Breast epithelium (tissue), 4 donors: ENCODE measurements at regions not wholly inside any gene's neighbourhood (a gene's known extent, or its start where the extent isn't known, plus 50 kb on each side); places are given as distances from the start of the nearest gene placed in this dataset.

Experiments
- DNase-seq, 2 donors: peaks; one replicate each; pipeline ENCODE4 v3.0.0-alpha.2; 2019; ENCODE audit warnings: low spot score in 2 of 2
- H3K27ac ChIP-seq, 2 donors: fragments of 200-600 bp; sonication (generic) in 1 of 2; one replicate each; pipeline ENCODE4 v1.5.1; 2016 to 2019; ENCODE audit warnings: mild to moderate bottlenecking in 1 of 2
- H3K27me3 ChIP-seq, 2 donors: fragments of 200-600 bp; sonication (generic) in 1 of 2; one replicate each; pipeline versions ENCODE4 v1.5.1 to v1.6.0; 2017 to 2019; ENCODE audit warnings: control low read depth in 1 of 2, mild to moderate bottlenecking in 1 of 2
- H3K36me3 ChIP-seq: fragments of 200-600 bp; one replicate; pipeline ENCODE4 v1.5.1; 2019
- H3K4me1 ChIP-seq, 2 donors: fragments of 200-600 bp; sonication (generic); one replicate each; pipeline ENCODE4 v1.5.1; 2016 to 2019; ENCODE audit warnings: control low read depth in 1 of 2
- H3K4me3 ChIP-seq, 3 donors: fragments of 200-600 bp; sonication (generic); 1 replicate in 2 of 3; 2 replicates in 1 of 3; pipeline ENCODE4 v1.5.1; 2016 to 2019; ENCODE audit warnings: mild to moderate bottlenecking in 3 of 3, moderate library complexity in 2 of 3
- H3K9me3 ChIP-seq, 2 donors: fragments of 200-600 bp; sonication (generic) in 1 of 2; one replicate each; pipeline ENCODE4 v1.5.1; 2016 to 2019; ENCODE audit warnings: control low read depth in 1 of 2
- CTCF ChIP-seq, 3 donors: fragments of 450-650 bp; IDR thresholded peaks; one replicate each; pipeline ENCODE4 v1.5.1; 2016 to 2017; ENCODE audit warnings: antibody characterized with exemption in 3 of 3, mild to moderate bottlenecking in 3 of 3, moderate library complexity in 3 of 3
- POLR2A ChIP-seq: fragments of 450-650 bp; IDR thresholded peaks from one replicate; pipeline ENCODE4 v1.6.1; 2016; ENCODE audit warnings: antibody characterized with exemption, mild to moderate bottlenecking, moderate library complexity
- POLR2AphosphoS5 ChIP-seq, 3 donors: sonication (generic); formaldehyde crosslinking; IDR thresholded peaks; one replicate each; pipeline ENCODE4 v1.6.1; 2017; ENCODE audit warnings: antibody characterized with exemption in 3 of 3
- intact Hi-C: fragments of 100-400 bp; cut with DNase I; formaldehyde crosslinking; loops from one replicate; pipeline ENCODE4 v1.15.1; 2023; ENCODE audit warnings: low total_unique reads

GRCh38 chr2:206845877-206846276 lies 80.5 kb downstream of the FASTKD2 start:
- TF ChIP-seq POLR2AphosphoS5 (IDR thresholded peaks at IDR 0.05) (no peak), CTCF (IDR thresholded peaks at IDR 0.05) (no peak), POLR2A (no peak)
- no peak overlapping the region for H3K27ac ChIP-seq
- H3K4me3 ChIP-seq = no peak overlapping the region
- H3K27me3 ChIP-seq = no peaks in the 10 kb centered on the region
- intact Hi-C loops = no loop called here
- H3K4me1 ChIP-seq = no peaks in the 10 kb centered on the region
- H3K36me3 ChIP-seq = no peaks in the 10 kb centered on the region
- no peaks in the 10 kb centered on the region for H3K9me3 ChIP-seq
- DNase-seq = no peak

GRCh38 chr2:206846331-206846730 lies 80.9 kb downstream of the FASTKD2 start:
- TF ChIP-seq POLR2AphosphoS5 (IDR thresholded peaks at IDR 0.05) (no peak), POLR2A (no peak), CTCF (IDR thresholded peaks at IDR 0.05) (no peak)
- Histone ChIP-seq H3K36me3 (no peaks in the 10 kb centered on the region), H3K4me3 (no peak overlapping the region), H3K9me3 (no peaks in the 10 kb centered on the region), H3K27me3 (no peaks in the 10 kb centered on the region), H3K4me1 (no peaks in the 10 kb centered on the region), H3K27ac (no peak overlapping the region)
- no peak for DNase-seq
- intact Hi-C loops = no loop called here

GRCh38 chr2:206846981-206847834 lies 81.8 kb downstream of the FASTKD2 start:
- Histone ChIP-seq H3K36me3 (no peaks in the 10 kb centered on the region), H3K4me1 (no peaks in the 10 kb centered on the region)
- intact Hi-C loops = no loop called here

GRCh38 chr2:206850369-206850768 lies 85.0 kb downstream of the FASTKD2 start:
- H3K27me3 ChIP-seq = no peaks in the 10 kb centered on the region
- no peaks in the 10 kb centered on the region for H3K4me1 ChIP-seq
- H3K36me3 ChIP-seq = no peaks in the 10 kb centered on the region
- H3K9me3 ChIP-seq = no peaks in the 10 kb centered on the region
- H3K4me3 ChIP-seq = no peak overlapping the region
- H3K27ac ChIP-seq = no peak overlapping the region
- intact Hi-C loops = no loop called here
- TF ChIP-seq CTCF (IDR thresholded peaks at IDR 0.05) = no peak
- no peak for TF ChIP-seq POLR2A
- TF ChIP-seq POLR2AphosphoS5 (IDR thresholded peaks at IDR 0.05) = no peak
- DNase-seq = no peak

More at GRCh38 chr2:206846981-206847834, 81.8 kb downstream of the FASTKD2 start:
- TF ChIP-seq POLR2AphosphoS5 (IDR thresholded peaks at IDR 0.05) (no peak), CTCF (IDR thresholded peaks at IDR 0.05) (no peak), POLR2A (no peak)
- Histone ChIP-seq H3K9me3 (no peaks in the 10 kb centered on the region), H3K4me3 (no peak overlapping the region), H3K27me3 (no peaks in the 10 kb centered on the region), H3K27ac (no peak overlapping the region)
- no peak for DNase-seq

- H3K27ac ChIP-seq = no peak overlapping the region
- no peaks in the 10 kb centered on the region for H3K9me3 ChIP-seq
- H3K4me3 ChIP-seq = no peak overlapping the region
- DNase-seq = no peak
- H3K27me3 ChIP-seq = no peaks in the 10 kb centered on the region
- intact Hi-C loops = no loop called here
- H3K4me1 ChIP-seq = no peaks in the 10 kb centered on the region
- H3K36me3 ChIP-seq = no peaks in the 10 kb centered on the region
- no peak for TF ChIP-seq CTCF (IDR thresholded peaks at IDR 0.05)
- no peak for TF ChIP-seq POLR2A
- TF ChIP-seq POLR2AphosphoS5 (IDR thresholded peaks at IDR 0.05) = no peak
Measured at GRCh38 chr2:206851521-206851920, 86.1 kb downstream of the FASTKD2 start.
